ENCODE measurements at regions not wholly inside any gene's neighbourhood (a gene's known extent, or its start where the extent isn't known, plus 50 kb on each side); places are given as distances from the start of the nearest gene placed in this dataset.
"Not testable (repeated sequence)": the region's sequence is repeated elsewhere in the genome, so short reads cannot be mapped to it uniquely, and the experiment has no call there.

DNA sequence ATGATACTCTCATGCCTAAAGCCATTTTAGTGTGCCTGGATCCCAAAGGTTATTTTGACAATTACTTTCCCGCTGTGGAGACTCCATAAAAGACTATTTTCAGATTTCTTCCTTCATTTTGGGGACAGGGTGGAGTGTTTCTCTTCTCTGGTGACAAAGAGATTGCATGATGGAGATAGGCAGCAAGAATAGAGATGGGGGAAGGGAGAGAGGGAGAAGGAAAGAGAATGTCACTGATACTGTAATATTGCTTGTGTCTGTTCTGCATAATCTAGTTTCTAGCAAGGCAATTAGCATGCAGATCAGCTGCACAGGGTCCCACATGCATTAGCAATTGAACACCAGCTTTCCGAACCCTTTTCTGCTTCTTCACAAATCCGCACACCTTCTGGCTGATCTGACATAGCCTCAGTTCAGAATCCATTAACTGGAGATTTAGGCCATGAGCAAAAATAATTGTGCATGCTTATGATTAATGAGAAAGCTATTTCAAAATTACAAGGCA lies 222.4 kb downstream of the OXSM start:
- Histone ChIP-seq H3K27ac (ENCODE audit: low read length) (no peak overlapping the region), H3K9me3 (ENCODE audit: low read length) (peaks cover 8% of the 10 kb centered on the region), H3F3A (ENCODE audit: low read length, unreplicated experiment) (no peaks in the 10 kb centered on the region), H4K20me1 (ENCODE audit: low read length) (no peaks in the 10 kb centered on the region), H3K4me2 (ENCODE audit: low read length) (no peak overlapping the region), H3K9me2 (replicated peaks; ENCODE audit: low read length) (no peaks in the 10 kb centered on the region), H3K4me1 (ENCODE audit: insufficient read depth, low read length) (no peaks in the 10 kb centered on the region), H3K36me3 (ENCODE audit: low read depth, low read length) (no peaks in the 10 kb centered on the region), H3K79me2 (ENCODE audit: low read length) (no peaks in the 10 kb centered on the region), H3K27me3 (ENCODE audit: low read length) (no peaks in the 10 kb centered on the region), H2AFZ (ENCODE audit: low read length) (no peak overlapping the region), H3K9ac (ENCODE audit: low read length) (no peak overlapping the region), H3K4me3 (ENCODE audit: low read length) (no peak overlapping the region)
- no TSS peak for BruUV-seq (replicated peaks)
- ChIA-PET POLR2A (ENCODE audit: unreplicated experiment) (no interaction called here), CTCF (no interaction called here)
- ATAC-seq (no peak), DNase-seq (no peak)
- TF ChIP-seq EZH2 (IDR thresholded peaks at IDR 0.05; ENCODE audit: low read length, unreplicated experiment), result no peak
- TF ChIP-seq, protein P1, sequence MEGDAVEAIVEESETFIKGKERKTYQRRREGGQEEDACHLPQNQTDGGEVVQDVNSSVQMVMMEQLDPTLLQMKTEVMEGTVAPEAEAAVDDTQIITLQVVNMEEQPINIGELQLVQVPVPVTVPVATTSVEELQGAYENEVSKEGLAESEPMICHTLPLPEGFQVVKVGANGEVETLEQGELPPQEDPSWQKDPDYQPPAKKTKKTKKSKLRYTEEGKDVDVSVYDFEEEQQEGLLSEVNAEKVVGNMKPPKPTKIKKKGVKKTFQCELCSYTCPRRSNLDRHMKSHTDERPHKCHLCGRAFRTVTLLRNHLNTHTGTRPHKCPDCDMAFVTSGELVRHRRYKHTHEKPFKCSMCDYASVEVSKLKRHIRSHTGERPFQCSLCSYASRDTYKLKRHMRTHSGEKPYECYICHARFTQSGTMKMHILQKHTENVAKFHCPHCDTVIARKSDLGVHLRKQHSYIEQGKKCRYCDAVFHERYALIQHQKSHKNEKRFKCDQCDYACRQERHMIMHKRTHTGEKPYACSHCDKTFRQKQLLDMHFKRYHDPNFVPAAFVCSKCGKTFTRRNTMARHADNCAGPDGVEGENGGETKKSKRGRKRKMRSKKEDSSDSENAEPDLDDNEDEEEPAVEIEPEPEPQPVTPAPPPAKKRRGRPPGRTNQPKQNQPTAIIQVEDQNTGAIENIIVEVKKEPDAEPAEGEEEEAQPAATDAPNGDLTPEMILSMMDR (conservative IDR thresholded peaks at IDR 0.05; ENCODE audit: low read depth, low read length), result no peak
- TF ChIP-seq EZH2phosphoT487 (IDR thresholded peaks at IDR 0.05; ENCODE audit: borderline replicate concordance, low read length), result no peak
- intact Hi-C loops (cut with micrococcal nuclease), result no loop called here

DNA sequence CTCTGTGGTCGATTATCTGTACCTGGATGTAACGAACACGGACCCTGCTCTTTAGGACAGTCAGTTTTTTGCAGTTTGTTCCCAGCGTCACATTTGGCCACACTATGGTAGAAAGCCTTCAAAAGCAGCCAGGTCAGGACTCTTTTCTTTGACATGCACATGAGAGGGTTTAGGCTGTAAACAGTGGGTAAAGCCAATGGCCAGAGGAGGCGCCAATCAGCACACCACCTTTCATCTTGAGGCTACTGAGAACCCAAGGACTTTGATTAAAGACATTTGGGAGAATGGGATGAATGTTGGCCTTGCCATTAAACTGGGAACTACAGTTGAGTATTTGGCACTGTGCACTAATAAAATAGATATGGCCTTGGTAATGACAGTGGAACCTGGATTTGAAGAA lies 225.9 kb downstream of the OXSM start:
- H3K4me2 ChIP-seq (ENCODE audit: low read length), result no peak overlapping the region
- no peak overlapping the region for H3K4me3 ChIP-seq (ENCODE audit: low read length)
- no peak for ATAC-seq
- intact Hi-C loops (cut with micrococcal nuclease), result no loop called here
- BruUV-seq (replicated peaks), result no TSS peak
- H2AFZ ChIP-seq (ENCODE audit: low read length), result no peak overlapping the region
- no peak overlapping the region for H3K27ac ChIP-seq (ENCODE audit: low read length)
- no peaks in the 10 kb centered on the region for H4K20me1 ChIP-seq (ENCODE audit: low read length)
- no peak for DNase-seq
- H3K36me3 ChIP-seq (ENCODE audit: low read depth, low read length), result no peaks in the 10 kb centered on the region
- POLR2A ChIA-PET (ENCODE audit: unreplicated experiment), result no interaction called here
- H3K4me1 ChIP-seq (ENCODE audit: insufficient read depth, low read length), result no peaks in the 10 kb centered on the region
- CTCF ChIA-PET, result no interaction called here
- H3K27me3 ChIP-seq (ENCODE audit: low read length), result no peaks in the 10 kb centered on the region
- no peaks in the 10 kb centered on the region for H3K9me2 ChIP-seq (replicated peaks; ENCODE audit: low read length)
- peaks cover 4% of the 10 kb centered on the region; the same call in 1 of the 2 replicates for H3K9me3 ChIP-seq (ENCODE audit: low read length)
- no peaks in the 10 kb centered on the region for H3F3A ChIP-seq (ENCODE audit: low read length, unreplicated experiment)
- no peak overlapping the region for H3K9ac ChIP-seq (ENCODE audit: low read length)
- TF ChIP-seq, protein P1 (conservative IDR thresholded peaks at IDR 0.05; ENCODE audit: low read depth, low read length), result no peak
- no peak for TF ChIP-seq EZH2 (IDR thresholded peaks at IDR 0.05; ENCODE audit: low read length, unreplicated experiment)
- no peak for TF ChIP-seq EZH2phosphoT487 (IDR thresholded peaks at IDR 0.05; ENCODE audit: borderline replicate concordance, low read length)
- H3K79me2 ChIP-seq (ENCODE audit: low read length), result no peaks in the 10 kb centered on the region

DNA sequence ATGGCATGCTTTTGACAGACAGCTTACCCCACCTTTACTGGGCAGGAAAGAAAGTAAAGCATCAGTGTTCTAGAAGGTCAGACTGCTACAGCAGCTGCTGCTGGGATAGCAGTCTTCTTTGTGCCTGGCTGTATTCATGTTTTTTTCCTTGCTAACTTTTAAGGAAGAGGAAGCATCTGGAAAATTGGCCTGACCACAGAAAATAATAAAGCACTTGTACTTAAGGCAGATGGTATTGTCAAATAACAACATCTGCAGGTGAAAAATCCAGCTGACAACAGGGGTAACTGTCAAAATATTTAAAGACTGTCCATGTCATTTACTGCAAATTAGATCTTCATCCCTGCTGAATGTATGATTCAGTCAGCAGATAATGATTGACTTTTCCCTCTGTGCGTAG lies 229.0 kb downstream of the OXSM start:
- Histone ChIP-seq H3K27me3 (ENCODE audit: low read length) (no peaks in the 10 kb centered on the region), H3K4me1 (ENCODE audit: insufficient read depth, low read length) (no peaks in the 10 kb centered on the region), H3K9me3 (ENCODE audit: low read length) (0 out of 2 replicates have a peak, but pooled peaks cover 4% of the 10 kb centered on the region), H2AFZ (ENCODE audit: low read length) (no peak overlapping the region), H3F3A (ENCODE audit: low read length, unreplicated experiment) (no peaks in the 10 kb centered on the region), H3K4me2 (ENCODE audit: low read length) (no peak overlapping the region), H4K20me1 (ENCODE audit: low read length) (no peaks in the 10 kb centered on the region), H3K4me3 (ENCODE audit: low read length) (no peak overlapping the region), H3K27ac (ENCODE audit: low read length) (no peak overlapping the region), H3K9me2 (replicated peaks; ENCODE audit: low read length) (no peaks in the 10 kb centered on the region), H3K36me3 (ENCODE audit: low read depth, low read length) (no peaks in the 10 kb centered on the region), H3K79me2 (ENCODE audit: low read length) (no peaks in the 10 kb centered on the region), H3K9ac (ENCODE audit: low read length) (no peak overlapping the region)
- no TSS peak for BruUV-seq (replicated peaks)
- POLR2A ChIA-PET (ENCODE audit: unreplicated experiment), result no interaction called here
- ATAC-seq, result no peak
- CTCF ChIA-PET, result no interaction called here
- intact Hi-C loops (cut with micrococcal nuclease), result no loop called here
- no peak for TF ChIP-seq EZH2 (IDR thresholded peaks at IDR 0.05; ENCODE audit: low read length, unreplicated experiment)
- TF ChIP-seq, protein P1 (conservative IDR thresholded peaks at IDR 0.05; ENCODE audit: low read depth, low read length), result no peak
- no peak for TF ChIP-seq EZH2phosphoT487 (IDR thresholded peaks at IDR 0.05; ENCODE audit: borderline replicate concordance, low read length)
- no peak for DNase-seq

DNA sequence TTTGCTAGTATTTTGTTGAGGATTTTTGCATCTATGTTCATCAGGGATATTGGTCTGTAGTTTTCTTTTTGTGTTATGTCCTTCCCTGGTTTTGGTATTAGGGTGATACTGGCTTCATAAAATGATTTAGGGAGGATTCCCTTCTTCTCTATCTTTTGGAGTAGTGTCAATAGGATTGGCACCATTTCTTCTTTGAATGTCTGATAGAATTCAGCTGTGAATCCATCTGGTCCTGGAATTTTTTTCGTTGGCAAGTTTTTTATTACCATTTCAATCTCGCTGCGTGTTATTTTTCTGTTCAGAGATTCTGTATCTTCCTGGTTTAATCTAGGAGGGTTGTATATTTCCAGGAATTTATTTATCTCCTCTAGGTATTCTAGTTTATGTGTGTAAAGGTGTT lies 234.3 kb downstream of the OXSM start:
- H3F3A ChIP-seq (ENCODE audit: low read length, unreplicated experiment); H3K9me2 ChIP-seq (replicated peaks; ENCODE audit: low read length); H3K4me1 ChIP-seq (ENCODE audit: insufficient read depth, low read length); intact Hi-C loops (cut with micrococcal nuclease); H3K9ac ChIP-seq (ENCODE audit: low read length); ATAC-seq; DNase-seq; POLR2A ChIA-PET (ENCODE audit: unreplicated experiment); H4K20me1 ChIP-seq (ENCODE audit: low read length); H3K27me3 ChIP-seq (ENCODE audit: low read length); CTCF ChIA-PET; BruUV-seq (replicated peaks); H3K36me3 ChIP-seq (ENCODE audit: low read depth, low read length); H3K9me3 ChIP-seq (ENCODE audit: low read length); H2AFZ ChIP-seq (ENCODE audit: low read length); H3K4me3 ChIP-seq (ENCODE audit: low read length); H3K79me2 ChIP-seq (ENCODE audit: low read length); H3K27ac ChIP-seq (ENCODE audit: low read length); H3K4me2 ChIP-seq (ENCODE audit: low read length): not testable (repeated sequence)
